ENCODE measurements at regions not wholly inside any gene's neighbourhood (a gene's known extent, or its start where the extent isn't known, plus 50 kb on each side); places are given as distances from the start of the nearest gene placed in this dataset.

- TF ChIP-seq, protein P1, sequence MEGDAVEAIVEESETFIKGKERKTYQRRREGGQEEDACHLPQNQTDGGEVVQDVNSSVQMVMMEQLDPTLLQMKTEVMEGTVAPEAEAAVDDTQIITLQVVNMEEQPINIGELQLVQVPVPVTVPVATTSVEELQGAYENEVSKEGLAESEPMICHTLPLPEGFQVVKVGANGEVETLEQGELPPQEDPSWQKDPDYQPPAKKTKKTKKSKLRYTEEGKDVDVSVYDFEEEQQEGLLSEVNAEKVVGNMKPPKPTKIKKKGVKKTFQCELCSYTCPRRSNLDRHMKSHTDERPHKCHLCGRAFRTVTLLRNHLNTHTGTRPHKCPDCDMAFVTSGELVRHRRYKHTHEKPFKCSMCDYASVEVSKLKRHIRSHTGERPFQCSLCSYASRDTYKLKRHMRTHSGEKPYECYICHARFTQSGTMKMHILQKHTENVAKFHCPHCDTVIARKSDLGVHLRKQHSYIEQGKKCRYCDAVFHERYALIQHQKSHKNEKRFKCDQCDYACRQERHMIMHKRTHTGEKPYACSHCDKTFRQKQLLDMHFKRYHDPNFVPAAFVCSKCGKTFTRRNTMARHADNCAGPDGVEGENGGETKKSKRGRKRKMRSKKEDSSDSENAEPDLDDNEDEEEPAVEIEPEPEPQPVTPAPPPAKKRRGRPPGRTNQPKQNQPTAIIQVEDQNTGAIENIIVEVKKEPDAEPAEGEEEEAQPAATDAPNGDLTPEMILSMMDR (conservative IDR thresholded peaks at IDR 0.05 in 1 of 2, IDR thresholded peaks at IDR 0.05 in 1 of 2; ENCODE audit: extremely low read depth in 1 of 2, insufficient read depth in 1 of 2, low read depth in 1 of 2, low read length in 2 of 2): no peak
- TF ChIP-seq EZH2 (IDR thresholded peaks at IDR 0.05; ENCODE audit: borderline replicate concordance, low read length): no peak
Measured at GRCh38 chr5:100402071-100402470, 133.1 kb upstream of the FAM174A start.

Measured in mammary epithelial cell (primary cell).